ENCODE measurements at regions not wholly inside any gene's neighbourhood (a gene's known extent, or its start where the extent isn't known, plus 50 kb on each side); places are given as distances from the start of the nearest gene placed in this dataset.

DNA sequence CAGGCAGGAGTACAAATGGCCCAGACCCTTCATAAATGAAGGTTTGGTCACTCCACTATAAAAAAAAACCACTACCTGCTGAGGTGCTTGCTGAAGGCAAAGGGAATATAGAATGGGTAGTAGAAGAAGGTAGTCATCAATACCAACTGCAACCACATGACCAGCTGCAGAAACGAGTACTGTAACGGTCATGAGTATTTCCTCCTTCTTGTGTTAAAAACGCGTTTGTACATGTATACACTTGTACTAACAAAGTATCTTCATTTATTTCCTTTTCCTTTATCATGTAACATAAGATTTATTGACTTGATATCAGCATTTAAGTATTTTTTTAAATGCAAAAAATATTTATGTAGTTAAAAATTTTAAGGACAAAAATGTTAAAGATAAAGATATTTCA is 238.6 kb downstream of the TFAP2B start:
- no peak for DNase-seq (ENCODE audit: low spot score)
- TF ChIP-seq CTCF (conservative IDR thresholded peaks at IDR 0.05; ENCODE audit: low read depth) = no peak
- ChIA-PET CTCF (no interaction called here), POLR2A (ENCODE audit: low non-redundant PET) (no interaction called here)
- no peak overlapping the region for H3K27ac ChIP-seq

DNA sequence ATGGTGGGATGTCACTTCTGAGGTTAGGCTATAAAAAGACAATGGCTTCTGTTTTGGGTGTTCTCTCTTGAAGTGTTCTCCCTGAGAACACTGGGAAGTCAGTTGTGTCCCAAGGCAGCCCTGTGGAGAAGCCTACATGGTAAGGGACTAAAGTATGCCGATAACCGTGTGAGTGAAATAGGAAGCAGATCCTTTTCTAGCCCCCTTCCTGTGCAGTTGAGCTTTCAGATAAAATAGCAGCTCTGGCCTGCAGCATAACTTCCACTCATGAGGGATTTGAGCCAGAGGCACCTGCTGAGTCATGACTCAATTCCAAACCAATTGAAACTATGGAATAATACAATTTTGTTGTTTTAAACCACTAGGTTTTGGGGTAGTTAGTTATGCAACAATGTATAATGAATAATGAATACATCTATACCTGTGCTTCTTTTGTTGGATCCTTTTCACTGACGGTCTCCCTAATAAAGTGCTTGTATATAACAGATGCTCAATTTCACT is 241.6 kb downstream of the TFAP2B start:
- no peak overlapping the region for H3K27ac ChIP-seq
- no peak for TF ChIP-seq CTCF (conservative IDR thresholded peaks at IDR 0.05; ENCODE audit: low read depth)
- POLR2A ChIA-PET (ENCODE audit: low non-redundant PET) = no interaction called here
- DNase-seq (ENCODE audit: low spot score) = no peak
- CTCF ChIA-PET = interaction anchor here (0.6 kb wide), 1 partner anchor 213 kb away, joined by 3 read pairs; no protein-coding TSS in a partner anchor

DNA sequence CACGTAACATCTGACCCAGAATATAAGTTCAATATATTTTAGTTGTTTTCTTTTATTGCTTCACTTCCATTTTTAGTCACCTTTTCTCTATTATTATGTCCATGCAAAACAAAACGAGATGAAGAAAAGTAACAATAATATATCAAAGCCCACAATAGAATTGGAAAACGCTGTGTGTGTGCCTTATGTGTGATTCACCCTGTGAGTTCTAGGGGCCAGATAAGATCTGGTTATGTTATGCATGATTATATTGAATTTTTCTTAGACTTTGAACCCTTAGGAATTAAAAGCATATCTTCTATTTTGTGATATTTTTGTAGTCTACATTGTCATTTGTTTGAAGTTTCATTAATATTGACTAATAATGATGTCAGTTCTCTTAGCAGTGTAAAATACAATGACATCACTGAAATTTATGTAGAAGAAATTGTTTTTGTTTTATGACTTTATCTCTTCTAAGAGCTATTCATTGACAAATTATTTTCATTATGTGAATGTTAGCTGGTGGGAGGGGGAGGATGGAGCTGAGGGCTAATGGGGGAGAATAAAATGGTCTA is 243.6 kb downstream of the TFAP2B start:
- ChIA-PET CTCF (no interaction called here), POLR2A (ENCODE audit: low non-redundant PET) (no interaction called here)
- TF ChIP-seq CTCF (conservative IDR thresholded peaks at IDR 0.05; ENCODE audit: low read depth) = no peak
- no peak overlapping the region for H3K27ac ChIP-seq
- DNase-seq (ENCODE audit: low spot score) = no peak

DNA sequence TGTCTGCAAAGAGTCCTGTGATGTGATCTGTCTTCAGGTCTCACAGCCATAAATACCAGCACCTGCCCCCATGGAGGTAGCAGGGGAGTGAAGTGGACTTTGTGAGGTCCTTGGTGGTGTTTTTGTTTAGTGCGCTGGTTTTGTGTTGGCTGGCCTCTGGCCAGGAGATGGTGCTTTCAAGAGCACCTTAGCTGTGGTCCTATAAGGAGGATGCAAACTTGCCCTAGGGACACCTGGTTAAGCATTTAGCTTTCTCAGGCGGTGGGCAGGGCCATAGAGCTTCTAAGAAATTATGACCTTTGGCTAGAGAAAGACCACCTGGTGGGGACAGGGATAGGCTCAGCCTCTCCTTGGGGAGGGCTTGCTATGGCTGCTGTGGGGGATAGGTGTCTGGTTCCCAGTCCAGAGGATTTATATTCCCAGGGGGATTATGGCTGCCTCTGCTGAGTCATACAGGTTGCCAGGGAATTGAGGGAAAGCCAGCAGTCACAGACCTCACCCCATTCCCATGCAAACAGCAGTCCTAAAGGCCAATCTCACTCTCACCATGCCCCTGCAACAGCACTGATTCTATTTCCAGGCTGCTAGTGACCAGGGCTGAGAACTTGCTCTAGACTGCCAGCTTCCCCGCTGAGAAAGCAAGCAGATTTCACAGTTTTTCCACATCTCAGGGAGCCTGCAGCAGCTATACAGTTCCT is 259.3 kb downstream of the TFAP2B start:
- TF ChIP-seq CTCF (conservative IDR thresholded peaks at IDR 0.05; ENCODE audit: low read depth) = no peak
- no peak for DNase-seq (ENCODE audit: low spot score)
- H3K27ac ChIP-seq = no peak overlapping the region
- ChIA-PET CTCF (interaction anchor here (0.6 kb wide), 1 partner anchor 475 kb away, joined by 4 read pairs; no protein-coding TSS in a partner anchor), POLR2A (ENCODE audit: low non-redundant PET) (no interaction called here)

DNA sequence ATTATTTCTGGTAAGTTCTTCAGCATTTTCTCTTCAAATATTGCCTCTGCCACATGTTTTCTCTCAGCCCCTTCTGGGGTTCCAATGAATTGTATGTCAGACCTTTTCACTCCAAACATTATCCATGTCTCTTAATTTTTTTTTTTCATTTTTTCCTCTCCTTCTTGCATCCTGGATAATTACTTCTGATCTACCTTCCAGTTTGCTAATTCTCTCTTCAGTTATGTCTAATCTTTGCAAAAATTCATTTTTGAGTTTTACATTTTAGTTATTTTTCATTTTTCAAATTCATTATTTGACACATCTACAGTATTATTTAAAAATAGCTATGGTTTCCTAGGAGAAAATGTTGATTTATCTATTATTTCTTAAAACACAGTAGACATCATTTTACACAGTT is 271.7 kb downstream of the TFAP2B start:
- no peak overlapping the region for H3K27ac ChIP-seq
- TF ChIP-seq CTCF (conservative IDR thresholded peaks at IDR 0.05; ENCODE audit: low read depth) = no peak
- ChIA-PET CTCF (interaction anchor here (0.6 kb wide), 1 partner anchor 866 kb away, joined by 4 read pairs; no protein-coding TSS in a partner anchor), POLR2A (ENCODE audit: low non-redundant PET) (no interaction called here)
- no peak for DNase-seq (ENCODE audit: low spot score)

DNA sequence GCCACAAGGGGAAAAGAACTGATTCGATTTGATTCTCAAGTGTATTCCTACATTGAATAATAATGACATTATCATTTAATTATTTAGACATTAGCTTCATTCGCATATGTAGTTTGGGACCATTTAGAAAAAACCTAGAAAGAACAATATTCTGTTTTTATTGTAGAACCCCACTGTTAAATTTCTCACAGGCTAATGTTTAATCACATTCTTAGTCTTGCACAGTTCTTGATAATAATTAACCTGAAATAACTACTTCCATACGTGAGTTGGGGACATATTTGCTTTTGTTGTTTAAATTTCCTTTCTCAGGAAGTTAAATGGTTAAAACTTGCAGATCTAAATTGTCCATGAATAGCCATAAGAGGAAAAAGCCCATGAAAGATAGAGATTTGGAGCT is 275.2 kb downstream of the TFAP2B start:
- CTCF ChIA-PET = no interaction called here
- POLR2A ChIA-PET (ENCODE audit: low non-redundant PET) = no interaction called here

More for the DNA sequence above, 275.2 kb downstream of the TFAP2B start:
- TF ChIP-seq CTCF (conservative IDR thresholded peaks at IDR 0.05; ENCODE audit: low read depth) = no peak
- no peak for DNase-seq (ENCODE audit: low spot score)
- H3K27ac ChIP-seq = no peak overlapping the region
